C1 segment of cervical spinal cord (tissue), 14 donors: ENCODE measurements at regions not wholly inside any gene's neighbourhood (a gene's known extent, or its start where the extent isn't known, plus 50 kb on each side); places are given as distances from the start of the nearest gene placed in this dataset.
"Not testable (repeated sequence)": the region's sequence is repeated elsewhere in the genome, so short reads cannot be mapped to it uniquely, and the experiment has no call there.

Source experiments
- DNase-seq, 14 donors: peaks; one replicate each; lab custom pipeline; 2025; lab: John Stamatoyannopoulos, UW

DNA sequence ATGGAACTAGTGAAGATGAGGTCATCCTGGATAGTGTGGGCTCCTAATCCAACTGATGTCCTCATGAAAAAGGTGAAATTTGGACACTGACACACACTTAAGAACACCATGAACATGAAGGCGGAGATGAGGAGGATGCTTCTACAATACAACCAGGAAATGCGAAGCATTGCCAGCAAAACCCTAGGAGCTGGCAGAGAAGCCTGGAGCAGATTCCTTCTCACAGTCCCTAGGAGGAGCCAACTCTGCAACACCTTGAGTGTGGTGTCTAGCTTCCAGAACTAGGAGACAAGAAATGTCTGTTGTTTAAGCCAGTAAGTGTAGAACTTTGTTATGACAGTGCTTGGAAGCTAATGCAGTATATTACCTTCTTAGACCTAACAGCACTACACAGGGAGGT lies 191.9 kb upstream of the PWP1 start:
- no peak for DNase-seq

DNA sequence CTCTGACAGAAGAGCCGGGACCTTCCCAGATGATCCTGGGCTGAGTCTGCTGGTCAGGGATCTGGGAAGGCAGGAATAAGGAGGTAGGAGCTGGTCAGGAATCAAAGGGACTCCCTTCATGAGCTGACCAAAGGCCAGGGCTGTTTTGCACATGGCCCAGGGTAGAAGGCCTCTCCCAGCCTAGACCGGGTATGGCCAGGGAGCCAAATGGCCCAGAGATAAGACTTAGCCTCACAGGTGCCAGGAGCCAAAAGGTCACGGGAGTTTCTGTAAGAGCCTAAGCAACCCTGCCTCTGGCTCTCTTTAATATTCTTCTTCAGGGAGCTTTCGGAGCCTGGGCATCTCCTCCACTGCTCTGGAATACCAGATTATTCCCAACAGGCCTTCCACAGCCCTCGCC lies 191.3 kb upstream of the PWP1 start:
- DNase-seq: no peak

DNA sequence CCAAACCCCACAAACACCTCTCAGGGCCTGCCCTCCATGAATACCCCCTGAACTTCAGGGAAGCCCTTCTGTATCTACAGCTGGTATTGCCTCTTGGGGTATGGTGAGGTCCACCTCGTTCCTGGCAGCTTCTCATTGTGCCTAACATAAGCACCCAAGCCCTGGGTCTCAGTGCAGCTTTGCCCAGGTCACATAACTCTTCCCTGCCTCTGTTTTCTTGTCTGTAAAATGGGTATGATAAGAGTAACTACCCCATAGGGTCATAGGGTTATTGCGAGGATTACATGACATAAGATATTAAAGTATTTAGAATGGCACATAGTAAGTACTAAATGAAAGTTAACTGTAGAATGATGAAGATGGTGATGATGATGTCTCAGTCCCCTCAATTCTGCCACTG lies 190.0 kb upstream of the PWP1 start:
- DNase-seq: no peak

DNA sequence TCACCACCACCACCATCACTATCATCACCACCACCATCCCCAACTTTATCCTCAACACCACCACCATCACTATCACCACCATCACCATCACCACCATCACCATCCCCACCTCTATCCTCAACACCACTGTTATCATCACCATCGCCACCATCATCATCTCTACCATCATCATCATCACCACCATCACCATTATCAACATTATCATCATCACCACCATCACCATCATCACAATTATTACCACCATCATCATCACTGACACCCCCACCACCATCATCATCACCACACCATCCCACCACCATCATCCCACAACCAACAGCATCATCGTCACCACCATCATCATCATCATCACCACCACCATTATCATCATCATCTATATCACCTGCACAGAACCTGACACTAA lies 188.4 kb upstream of the PWP1 start:
- no peak for DNase-seq

DNA sequence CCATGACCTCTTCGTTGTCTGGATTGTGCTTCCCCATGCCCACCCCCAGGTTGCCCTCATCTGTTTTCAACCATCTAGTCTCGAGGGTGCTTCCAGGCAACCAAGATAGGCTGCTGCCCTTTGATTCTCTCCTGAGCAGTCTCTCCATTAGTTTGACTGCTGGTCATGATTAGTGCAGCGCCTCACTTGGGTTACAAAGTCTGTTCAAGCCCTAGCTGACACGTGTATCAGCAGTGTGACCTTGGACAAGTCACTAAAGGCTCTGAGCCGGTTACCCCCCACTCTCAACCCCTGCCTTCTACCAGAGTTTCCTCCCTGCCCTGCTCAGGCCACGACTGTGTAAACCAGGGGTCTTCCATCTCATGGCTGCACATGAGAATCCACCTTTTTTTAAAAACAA lies 185.3 kb upstream of the PWP1 start:
- no peak for DNase-seq

DNA sequence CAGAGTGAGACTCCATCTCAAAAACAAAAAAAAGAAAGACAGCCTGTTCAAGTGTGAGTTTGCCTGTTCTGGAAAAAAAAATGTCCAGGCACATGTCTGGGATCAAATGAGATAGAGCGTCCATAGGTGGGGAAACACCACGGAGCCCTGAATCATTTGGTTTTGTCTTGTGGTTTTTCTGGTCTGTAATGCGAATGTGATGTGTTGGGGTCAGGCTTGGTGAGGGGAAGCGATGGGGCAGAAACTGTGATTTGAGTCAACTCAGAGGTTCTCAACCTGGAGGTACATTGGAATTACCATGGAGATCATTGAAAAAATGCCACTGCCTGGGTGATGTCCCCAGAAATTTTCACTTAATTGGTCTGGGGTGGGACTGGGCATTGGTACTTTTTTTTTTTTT lies 183.9 kb upstream of the PWP1 start:
- DNase-seq: no peak

DNA sequence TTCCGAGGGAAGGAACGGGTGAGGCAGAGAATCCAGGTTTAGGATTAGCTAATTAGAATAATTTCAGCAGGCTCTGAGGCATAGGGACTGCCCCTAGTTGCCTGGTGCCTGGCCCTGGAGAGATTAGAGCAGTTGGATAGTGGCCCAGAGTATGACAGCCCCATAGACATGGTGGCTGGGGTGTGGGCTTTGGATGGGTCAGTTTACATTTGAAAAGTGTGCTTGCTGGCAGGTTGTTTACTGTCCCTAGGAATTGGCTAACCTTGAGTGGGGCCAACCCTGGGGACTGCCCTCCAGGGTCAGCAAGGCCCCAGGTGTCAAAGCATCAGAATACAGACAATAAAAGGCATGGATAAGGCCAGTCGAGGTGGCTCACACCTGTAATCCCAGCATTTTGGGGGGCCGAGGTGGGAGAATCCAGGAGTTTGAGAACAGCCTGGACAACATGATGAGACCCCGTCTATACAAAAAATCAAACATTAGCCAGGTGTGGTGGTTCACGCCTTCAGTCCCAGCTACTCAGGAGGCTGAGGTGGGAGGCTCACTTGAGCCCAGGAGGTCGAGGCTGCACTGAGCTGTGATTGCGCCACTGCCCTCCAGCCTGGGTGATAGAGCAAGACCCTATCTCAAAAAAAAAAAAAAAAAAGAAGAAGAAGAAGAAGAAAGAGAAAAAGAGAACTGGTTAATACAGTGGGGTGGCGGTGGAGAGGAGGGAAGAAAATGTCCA lies 182.3 kb upstream of the PWP1 start:
- DNase-seq: no peak

DNA sequence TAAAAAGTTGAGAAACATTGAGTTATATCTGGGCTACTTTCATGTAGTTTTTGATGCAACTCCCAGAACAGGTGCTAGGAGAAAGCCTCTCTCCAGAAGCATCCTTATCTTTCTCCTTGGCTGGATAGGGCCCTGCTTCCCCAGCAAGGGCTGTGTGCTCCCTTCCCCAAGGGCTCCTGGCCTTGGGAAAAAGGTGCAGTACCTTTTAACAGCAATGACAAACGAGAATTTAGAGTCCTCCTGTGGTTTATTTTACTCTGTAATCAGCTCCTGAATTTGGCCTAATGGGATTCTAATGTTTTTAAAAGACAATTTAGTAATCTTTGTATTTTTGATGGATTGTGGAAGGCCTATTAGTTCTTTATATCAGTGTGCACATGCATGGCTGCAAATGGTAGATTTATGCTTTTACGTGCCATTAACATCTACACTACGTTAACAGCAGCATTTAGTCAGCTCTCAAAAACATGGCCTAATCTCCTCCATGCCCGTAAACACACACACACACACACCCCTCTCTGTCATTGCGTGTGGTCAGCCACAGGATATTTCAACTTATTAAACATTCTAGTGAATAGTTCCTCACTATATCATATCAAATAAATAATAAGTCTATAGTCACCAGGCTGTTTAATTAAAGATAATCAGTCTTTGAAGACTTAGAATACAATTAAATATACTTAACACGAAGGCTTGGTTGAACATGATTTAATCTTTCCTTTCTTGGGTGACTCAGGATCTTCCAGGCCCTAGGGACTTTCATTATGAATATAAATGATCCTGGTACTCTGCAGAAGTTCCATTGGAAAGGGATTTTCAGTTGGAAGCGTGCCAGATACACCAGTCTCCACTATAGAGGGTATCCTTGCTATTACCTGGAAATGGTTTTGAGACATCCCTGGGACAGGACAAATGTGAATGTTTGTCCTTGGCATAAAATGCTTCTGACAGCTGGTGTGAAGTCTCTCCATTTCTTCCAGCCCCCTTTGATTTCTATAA lies 181.4 kb upstream of the PWP1 start:
- no peak for DNase-seq

DNA sequence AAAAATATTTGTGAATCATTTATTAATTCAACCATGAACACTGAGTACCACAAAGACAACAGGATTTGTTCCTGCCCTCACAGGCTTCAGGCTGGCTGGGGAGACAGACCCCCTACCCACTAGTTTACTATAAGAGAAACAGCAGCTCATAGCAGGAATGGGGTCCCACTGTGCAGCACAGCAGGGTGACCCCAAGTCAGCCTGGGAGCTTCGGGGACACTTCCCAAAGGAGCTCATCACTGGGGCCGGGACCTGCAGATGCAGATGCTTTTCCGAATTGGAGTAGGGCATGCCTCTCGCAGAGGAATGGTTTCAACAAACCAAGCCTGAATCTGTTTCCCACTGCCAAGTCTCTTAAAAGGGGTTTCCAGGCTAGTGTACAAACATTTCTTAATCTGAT lies 176.2 kb upstream of the PWP1 start:
- DNase-seq: no peak

DNA sequence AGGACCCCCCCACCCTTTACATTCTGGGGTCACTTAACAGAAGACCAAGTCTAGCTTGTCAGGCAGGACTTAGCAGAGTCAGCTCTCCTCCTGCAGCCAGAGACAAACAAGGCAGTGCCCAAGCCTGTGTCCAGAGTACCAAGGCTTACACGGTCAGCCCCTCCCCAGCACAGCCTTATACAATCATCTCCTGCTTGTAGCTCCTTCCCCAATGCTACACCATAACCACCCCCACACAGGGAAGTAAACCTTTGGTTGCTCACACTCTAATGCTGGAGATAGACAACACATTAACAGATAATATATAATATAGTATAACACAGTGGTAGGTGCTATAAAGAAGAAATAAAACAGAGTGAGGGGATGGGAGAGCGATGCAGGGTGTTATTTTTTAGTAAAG lies 175.4 kb upstream of the PWP1 start:
- no peak for DNase-seq

DNA sequence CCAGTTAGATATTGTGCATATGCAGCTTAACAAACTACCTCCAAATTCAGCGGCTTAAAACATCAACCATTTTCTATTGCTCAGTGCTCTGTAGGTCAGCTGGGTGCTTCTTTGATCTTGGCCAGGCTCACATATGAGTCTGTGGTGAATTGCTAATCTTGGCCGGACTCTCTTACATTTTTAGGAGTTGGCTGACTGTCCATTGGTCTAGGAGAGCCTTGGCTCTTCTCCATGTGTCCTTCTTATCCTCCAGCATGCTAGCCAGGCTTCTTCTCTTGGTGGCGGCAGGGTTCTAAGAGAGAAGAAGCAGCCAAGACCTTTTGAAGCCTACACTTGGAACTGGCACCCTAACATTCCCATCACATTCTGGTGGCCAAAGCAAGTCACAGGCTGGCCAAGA lies 174.3 kb upstream of the PWP1 start:
- peak in 2 of 14 donors; percentile 4 to 10 for DNase-seq

DNA sequence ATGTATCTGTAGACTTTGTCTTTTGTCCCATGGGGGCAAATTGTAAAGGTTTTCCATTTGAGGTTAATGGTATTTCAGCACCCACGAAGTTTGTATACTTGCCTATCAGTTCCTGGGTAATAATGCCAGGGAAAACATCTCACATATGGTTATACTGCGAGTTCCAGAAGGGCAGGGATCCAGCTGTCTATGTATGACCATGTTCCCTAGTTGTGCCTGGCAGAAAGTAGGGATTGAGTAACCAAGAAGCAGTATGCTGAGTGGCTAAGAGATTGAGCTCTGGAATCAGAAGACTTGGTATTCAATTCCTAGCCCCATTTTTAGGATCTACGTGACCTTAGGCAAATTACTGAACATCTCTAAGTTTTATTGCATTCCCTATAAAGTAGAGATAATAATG lies 173.2 kb upstream of the PWP1 start:
- DNase-seq: no peak

DNA sequence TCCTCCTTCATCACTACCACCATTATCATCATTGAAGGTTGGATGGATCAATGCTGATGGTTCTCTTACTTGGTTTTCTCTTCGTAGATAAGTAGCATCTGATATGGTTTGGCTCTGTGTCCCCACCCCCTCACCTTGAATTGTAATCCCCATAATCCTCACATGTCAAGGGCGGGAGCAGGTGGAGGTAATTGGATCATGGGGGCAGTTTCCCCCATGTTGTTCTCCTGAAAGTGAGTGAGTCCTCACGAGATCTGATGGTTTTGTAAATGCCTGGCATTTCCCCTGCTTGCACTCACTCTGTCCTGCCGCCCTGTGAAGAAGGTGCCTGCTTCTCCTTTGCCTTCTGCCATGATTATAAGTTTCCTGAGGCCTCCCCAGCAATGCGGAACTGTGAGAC lies 172.4 kb upstream of the PWP1 start:
- DNase-seq: no peak

DNA sequence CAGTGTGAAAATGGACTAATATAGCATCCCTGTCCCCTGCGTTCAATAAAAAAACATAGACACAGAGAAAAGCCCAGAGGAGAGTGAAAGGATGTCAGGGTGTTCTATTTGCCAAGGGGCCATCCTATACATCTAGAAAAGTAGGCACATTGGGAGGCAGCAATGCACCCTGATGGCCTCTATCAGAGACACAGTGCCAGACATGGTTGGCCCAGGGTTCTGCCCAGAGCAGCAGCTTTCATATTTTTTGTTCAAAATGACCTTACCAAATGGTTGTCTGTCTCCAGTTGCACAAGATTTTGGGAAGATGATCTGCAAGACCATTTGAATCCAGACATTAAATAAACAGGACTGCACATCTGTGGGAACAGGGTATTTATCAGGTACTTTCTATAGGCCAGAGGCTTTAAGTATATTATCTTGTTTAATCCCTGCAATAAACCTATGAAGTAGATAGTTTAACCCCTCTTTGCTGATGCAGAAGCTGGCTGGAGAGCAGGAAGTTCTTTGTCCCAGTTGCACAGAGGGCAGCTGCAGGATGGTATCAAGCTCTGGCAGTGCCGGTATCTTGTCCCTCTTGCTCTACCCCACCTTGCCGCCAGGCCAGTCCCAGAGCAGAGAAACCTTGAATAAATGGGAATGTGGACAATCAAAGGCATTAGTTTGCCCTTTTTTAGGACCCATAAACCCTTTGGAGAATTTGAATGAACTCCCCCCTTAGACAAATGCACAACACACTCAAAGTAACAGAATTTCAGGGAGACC lies 171.8 kb upstream of the PWP1 start:
- DNase-seq: no peak

DNA sequence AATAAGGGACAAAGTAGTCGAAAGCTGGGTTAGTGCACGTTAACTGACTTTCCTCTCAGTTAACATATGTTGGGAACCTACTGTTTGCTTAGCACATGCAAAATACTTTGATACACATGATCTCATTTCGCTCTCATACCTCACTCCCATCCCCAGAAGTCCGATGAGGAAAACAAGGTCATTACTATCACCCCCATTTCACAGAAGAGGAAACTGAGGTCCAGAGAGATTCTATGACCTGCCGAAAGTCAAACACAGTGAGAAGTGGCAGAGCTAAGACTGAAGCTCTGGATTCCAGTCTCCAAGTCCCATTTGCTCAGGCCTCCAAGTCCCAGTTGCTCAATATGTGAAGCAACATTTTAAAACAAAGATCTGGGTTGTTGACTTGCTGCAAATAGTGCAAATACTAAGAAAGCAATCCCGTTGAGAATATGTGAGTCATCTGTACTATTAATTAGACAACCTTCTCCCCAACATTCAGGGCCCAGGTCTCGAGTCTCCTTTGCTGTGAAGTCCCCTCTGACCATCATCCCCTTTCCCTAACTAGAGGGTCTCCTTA lies 170.6 kb upstream of the PWP1 start:
- DNase-seq: no peak

DNA sequence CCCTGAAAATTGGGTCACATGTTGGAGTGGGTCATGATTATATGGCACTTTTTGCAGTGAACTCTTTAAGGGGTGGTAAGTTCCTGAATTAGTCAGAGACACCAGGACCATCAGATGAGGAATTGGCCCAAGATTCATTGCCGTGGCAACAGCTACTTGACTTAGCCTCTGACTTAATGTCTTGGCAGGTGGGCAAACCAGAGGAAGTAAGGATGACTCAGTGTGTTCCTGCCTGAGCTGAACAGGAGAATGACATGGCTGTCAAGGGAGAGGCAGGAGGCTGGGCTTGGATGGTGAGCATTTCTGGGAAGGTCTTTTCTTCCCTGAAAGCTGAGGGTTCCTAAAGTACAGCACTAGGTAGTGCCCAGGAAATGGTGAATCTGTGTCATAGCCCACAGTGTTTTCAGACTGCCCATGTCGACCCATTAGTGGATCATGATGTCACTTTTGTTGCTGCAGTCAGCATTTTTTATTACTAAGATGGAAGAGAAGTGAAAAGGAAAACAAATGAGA lies 170.1 kb upstream of the PWP1 start:
- peak in 4 of 14 donors; percentile 7 to 76 (median 24) for DNase-seq

DNA sequence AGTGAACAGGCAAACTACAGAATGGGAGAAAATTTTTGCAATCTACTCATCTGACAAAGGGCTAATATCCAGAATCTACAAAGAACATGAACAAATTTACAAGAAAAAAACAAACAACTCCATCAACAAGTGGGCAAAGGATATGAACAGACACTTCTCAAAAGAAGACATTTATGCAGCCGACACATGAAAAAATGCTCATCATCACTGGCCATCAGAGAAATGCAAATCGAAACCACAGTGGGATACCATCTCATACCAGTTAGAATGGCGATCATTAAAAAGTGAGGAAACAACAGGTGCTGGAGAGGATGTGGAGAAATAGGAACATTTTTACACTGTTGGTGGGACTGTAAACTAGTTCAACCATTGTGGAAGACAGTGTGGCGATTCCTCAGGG lies 167.8 kb upstream of the PWP1 start:
- not testable (repeated sequence) for DNase-seq

DNA sequence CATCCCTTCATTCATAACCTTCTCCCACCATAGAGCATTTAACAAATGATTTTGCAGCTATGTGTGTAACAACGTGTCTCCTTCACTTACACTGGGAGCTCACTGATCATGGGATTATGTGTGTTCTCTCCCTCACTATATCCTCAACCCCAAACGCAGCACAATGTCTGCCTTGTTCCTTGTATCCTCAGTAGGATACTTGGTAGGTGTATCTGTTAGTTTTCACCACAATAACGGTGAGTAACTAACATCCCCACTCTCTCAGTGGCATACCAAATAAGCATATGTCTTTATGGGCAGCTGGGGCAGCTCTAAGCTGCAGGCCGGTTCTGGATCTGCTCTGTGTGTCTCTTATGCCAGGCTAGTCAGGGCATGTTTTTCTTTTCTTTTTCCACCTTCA lies 166.7 kb upstream of the PWP1 start:
- no peak for DNase-seq

DNA sequence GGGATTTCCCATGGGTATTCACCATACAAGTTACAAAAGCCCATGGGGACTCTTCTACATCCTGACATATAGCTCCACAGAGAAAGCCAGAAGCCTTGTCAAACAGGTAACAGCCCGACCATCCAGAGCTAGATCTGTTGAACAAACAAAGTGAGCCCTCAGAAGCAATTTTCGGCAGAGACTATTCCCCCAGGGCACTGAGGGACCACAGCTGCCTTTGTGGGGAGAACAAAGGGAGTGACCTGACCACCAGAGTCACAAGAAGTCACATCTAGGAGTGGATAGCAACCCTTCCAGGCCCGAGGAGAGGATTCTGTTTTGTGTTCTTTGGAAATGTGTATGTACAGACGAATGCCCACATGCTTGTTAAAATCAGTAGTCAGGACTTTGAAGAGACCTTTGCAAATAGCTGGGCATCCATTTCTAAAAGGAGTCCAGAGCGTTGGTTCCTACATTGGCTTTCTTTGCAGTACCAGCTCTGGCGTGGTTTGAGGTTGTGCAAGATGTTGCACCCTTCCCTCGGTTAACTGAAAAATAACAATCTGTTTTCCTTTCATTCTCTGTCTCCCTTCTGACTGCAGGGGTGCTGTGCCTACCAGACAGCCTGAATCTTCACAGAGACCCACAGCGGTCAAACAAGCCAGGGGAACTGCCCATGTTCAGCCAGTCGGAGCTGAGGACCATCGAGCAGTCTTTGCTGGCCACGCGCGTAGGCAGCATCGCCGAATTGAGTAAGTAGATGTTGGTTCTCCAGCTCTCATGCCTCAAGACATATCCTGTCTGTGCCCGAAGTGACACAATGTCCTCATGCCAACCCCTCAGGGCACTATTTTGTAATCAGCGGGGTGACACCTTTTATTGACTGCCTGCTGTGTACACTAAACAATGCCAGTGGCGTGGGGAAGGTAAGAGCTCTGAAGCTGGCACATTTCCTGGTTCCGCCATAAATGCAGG lies 165.4 kb upstream of the PWP1 start:
- no peak for DNase-seq

DNA sequence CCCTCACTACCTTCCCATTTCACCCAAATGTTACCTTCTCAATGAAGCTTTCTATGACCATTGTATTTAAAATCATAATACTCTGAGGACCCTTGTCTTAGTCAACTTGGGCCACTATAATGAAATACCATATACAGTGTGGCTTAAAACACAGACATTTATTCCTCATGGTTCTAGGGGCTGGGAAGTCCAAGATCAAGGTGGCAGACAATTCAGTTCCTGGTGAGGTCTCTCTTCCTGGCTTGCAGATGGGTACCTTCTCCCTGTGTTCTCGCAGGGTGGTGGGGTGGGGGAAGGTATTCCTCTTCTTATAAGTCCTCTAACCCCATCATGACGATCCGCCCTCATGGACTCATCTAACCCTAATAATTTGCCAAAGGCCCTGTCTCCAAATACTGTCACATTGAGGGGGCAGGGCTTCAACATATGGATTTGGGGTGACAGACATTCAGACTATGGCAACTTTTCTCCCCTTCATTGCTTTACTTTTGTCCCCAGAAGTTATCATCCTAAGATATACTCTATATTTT lies 163.7 kb upstream of the PWP1 start:
- no peak for DNase-seq
